HG03469 (cell line): ENCODE measurements at regions not wholly inside any gene's neighbourhood (a gene's known extent, or its start where the extent isn't known, plus 50 kb on each side); places are given as distances from the start of the nearest gene placed in this dataset.

Experiments
- ATAC-seq: cut with Tn5 transposase; IDR thresholded peaks from one replicate; pipeline ENCODE4 v1.9.1; 2021; ENCODE audit warnings: mild to moderate bottlenecking, moderate library complexity, moderate number of reproducible peaks; ENCODE audit not compliant: unreplicated experiment

DNA sequence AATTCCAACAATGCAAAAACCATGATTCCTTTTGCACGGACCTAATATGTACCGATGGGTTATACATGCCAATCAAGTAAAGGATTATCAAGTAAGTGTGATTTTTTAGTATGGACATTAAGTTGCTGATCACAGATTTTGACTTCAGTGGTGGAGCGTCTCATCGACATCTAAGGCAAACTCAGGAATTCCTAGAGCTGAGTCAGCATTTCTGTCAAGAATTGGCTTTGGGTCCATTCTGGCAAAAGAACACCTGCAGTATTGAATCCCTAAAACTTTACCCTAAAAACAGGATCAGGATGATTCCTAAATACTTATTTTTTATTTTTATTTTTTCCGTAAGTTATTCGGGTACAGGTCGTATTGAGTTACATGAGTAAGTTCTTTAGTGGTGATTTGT, 83.6 kb downstream of the HPGD start:
- ATAC-seq, result no peak

DNA sequence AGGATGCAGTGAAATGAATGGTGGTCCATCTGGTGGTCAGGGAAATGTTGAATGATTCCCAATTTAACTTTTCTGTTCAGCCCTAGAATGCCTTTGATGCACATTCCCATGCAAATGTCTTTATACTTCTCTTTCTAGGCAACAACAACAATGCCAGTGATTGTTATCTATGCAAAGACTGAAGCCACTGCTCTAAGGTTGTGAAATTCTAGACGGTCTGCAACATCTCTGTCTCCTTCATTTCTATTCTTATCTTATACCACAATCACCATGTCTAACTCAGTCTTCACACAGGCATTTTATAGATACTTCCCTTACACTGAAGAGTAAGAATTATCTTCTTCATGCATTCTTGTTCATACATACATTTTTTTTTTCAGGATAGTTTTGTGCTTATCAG, 84.5 kb downstream of the HPGD start:
- ATAC-seq, result no peak

DNA sequence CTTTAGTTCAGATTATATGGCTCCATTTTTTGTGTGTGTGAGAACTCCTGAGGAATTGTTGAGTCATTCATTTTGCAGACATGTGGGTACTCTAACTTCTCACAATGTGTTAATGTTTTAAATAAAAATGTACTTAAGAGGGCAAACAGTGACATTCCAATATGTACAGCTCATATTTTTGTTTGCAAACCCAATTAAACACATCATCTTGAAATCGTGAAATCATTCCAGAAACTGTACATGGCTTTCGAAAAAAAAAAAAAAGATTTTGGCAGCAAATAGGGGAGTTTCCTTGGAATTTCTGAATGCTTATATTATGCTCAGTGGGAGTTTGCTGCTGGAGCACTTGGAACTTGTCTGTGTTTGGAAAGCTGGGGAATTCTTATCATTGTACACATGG, 85.0 kb downstream of the HPGD start:
- no peak for ATAC-seq

DNA sequence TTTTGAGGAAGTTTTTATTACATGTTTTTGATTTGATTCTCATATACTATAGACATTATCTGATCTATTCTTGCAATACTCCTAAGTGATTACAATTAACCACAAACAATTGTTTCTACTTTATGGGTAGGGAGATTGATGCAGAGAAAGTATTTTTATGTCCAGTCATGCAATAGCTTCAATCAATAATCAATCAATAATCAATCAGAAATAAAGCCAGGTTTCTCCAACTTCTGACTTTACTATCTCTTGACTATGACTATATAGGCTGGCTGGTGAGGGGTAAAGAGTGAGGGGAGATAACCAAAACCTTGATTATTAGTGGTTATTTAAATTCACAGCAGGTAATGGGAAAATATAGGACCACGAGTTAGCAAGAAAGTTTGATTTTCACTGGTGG, 85.9 kb downstream of the HPGD start:
- no peak for ATAC-seq

DNA sequence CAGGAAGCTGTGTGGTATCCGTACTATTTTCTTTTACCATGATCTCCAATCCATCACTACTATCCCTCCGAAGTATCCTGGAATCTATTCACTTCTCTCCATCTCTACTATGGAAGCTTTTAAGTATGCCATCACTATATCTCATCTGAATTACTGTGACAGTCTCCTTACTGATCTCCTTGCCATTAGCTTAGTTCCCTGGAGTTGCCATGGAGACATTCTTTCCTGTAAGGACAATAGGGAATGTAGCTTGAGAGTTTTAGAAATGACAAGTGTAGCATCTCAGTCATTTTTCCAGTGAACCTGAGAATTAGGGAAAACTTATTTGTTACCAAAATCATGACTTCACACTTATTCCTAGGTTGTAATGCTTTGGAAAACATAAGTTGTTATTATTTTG, 86.3 kb downstream of the HPGD start:
- no peak for ATAC-seq

DNA sequence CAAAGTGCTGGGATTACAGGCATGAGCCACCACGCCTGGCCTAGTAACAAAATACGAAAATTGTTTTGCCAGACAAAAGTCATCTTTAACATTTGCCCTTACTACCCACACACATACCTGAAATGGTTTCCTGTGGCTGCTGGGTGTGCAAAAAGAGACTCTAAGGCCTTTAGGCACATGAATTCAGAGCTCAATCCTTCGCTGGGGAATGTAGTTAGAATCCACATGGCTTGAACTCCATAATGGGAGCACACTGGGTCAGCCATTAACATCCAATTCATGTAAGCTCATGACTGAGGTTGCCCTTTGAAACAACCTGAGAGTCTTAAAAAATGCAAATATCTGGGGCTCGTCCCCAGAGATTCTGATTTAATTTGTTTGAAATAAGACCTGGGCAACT, 87.8 kb downstream of the HPGD start:
- ATAC-seq, result no peak

DNA sequence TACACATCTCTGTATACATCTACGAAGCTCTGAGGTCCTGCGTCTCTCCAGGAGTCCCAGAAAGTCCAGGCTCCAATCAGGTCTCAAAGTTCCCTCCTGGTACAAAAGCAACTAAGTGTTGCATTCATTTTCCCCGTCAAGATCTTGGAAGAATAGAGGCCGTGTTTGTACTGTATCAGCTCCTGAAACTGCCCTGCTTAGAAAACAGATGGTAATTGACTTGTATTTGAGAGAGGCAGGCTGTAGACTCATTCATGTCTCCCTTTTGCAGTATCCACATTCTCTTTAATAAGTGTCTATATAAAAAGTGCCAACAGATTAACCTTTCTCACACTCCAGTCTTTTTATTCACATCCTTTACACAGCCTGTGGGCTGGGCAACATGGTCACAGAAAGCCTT, 91.7 kb downstream of the HPGD start:
- no peak for ATAC-seq

DNA sequence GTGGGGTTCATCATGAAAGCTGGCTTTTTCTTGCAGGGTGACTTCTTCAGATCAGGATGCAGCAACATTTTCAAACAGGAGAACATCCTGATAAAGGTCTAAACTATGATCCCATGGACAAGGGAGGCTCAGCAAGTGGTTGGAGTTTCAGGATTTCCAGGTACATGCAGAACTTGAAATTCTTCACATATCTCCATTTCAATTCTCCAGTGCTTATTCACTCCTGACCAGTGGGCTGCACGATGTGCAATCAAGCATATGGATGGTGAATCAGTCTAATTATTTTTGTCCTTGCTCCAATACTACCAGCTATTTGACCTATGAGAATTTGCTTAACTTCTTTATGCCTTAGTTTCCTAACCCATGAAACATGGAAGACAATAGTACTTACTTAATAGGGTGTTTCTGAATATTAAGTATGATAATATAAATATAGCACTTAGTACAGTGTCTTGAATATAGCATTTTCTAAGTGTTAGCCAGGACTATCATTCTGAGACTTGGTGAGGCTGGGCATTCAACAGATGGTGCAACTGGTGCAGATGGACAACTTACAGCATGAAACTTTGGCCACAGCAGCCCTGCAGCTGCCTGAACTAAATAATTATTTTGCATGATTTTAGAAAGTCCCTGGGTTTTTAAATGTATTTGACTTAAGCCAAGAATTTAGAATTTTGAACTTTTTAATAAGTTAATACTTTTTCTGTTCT, 92.4 kb downstream of the HPGD start:
- ATAC-seq, result no peak

DNA sequence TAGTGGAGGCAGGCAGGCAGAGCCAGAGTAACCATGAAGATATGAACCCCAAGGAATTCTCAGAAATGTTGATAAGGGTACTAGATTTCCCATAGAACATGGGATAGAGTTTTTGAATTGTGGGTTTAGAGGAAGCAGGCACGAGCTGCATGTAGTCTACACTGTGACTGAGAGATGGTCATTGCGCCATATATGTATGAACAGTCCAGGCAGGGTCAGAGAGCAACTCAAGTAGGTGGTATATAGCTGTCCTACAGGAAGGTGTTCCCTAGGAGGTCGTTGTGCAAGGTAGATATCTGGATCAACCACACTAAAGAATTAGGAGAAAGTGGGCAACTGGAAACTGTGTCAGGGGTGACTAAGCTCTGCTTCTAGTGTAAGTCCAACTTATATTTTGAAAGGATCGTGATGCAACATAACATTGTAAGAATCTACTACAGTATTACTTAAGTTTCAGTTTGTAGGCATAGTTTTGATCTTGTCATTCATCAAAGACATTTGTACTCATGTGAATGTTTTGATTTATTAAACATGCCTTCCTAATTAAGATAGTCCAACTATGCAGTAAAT, 94.6 kb downstream of the HPGD start:
- no peak for ATAC-seq

DNA sequence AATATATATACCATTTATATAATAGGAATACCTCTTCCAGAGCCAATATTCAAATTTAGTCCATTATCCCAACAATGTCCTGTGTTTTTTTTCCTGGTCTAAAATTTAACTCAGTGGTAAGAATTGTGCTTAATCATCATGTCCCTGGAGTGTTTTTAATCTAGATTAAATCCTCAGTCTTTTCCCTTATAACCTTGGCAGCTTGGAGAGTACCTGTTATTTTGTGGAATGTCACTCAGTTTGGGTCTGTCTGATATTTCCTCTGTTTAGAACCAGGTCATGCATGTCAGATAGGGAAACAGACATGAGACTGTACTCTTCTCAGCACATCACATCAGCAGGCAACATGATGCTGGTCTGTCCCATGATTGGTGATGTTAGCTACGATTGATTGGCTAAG, 96.6 kb downstream of the HPGD start:
- no peak for ATAC-seq

DNA sequence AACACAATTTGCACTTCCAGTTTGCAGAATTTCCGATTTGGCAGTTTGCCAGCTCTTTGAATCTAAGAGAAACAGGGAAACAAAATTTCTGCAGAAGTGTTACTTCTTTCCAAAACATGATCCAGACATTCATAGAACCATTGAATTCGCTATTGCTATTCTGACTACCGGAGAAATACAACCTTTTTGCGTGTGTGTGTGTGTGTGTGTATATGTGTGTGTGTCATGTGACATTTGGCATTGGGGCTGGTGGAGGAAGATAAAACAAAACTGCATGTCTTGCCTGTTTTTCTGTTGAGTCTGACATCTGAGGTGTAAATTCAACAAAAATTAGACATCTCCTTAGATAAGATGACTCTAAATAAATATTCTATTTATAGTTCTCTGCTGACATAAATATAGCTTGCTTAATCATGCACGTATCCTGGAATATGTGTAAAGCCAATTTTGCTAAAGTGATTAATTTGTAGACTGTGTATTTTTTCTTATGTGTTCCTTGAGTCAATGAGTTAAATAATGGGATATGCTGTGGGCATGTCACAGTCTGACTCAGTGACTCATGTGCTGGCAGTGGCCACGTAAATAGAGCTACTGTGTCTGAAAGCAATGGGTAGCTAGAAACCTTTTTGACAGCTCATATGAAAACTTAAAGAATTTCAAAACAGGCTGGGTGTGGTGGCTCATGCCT, 98.9 kb downstream of the HPGD start:
- ATAC-seq, result peak; percentile 68

DNA sequence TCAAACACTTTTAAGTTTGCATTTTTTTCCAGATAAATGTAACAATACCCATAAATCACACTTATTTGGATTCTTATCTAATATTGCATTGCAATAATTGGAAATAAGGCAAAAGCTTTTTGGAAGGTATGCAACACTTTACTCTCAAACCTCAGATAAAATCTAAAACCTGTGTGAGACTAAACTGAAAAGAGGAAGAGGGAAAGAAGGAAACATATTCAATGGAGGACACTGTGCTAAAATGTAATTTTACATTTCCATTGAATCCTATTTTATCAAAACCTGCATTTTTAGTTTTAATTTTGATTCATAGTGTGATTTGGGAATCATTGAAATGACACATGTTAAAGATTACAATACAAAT, 99.4 kb downstream of the HPGD start:
- ATAC-seq, result no peak

DNA sequence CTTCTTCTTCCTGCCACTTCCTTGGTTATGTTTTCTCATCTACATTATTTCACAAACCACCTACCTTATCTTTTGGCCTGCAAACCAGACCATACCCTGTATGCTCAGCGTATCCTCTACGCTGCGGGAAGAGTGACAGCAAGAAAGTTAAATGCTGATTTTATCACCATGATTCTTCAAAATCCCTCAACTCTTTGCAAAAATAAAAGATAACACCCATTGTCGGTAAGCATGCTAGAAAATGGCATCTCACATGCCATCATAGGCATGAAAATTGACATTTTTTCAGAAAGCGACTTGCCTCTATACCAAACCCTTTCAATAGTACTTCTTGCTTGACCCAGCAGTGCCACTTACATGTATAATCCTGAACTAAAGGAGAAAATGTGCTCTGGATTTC, 102.0 kb downstream of the HPGD start:
- ATAC-seq, result no peak

DNA sequence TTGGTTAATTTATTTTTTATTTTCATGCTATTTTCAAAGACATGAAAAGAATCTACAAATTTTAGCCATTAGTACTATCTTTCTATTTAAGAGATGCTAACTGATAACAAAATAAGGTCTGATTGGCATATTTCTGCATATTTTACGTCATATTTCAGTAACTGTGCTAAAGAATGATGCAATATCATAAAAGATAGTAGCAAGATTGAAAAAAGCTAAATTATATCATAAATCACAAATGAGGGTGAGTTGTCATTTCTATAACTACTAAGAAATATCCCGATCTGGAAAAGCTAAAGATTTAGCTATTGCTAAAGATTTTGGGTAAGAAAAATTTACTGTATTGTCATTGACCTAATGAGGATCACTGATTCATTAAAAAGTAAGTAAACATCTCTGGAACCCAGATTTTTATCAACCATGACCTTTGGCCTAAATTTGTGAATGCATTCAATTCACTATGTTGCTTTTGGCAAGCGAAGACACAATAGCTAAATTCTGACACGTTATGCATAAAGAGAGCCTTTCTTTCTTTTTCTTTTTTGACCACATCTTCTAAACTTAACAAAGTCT, 103.6 kb downstream of the HPGD start:
- no peak for ATAC-seq

DNA sequence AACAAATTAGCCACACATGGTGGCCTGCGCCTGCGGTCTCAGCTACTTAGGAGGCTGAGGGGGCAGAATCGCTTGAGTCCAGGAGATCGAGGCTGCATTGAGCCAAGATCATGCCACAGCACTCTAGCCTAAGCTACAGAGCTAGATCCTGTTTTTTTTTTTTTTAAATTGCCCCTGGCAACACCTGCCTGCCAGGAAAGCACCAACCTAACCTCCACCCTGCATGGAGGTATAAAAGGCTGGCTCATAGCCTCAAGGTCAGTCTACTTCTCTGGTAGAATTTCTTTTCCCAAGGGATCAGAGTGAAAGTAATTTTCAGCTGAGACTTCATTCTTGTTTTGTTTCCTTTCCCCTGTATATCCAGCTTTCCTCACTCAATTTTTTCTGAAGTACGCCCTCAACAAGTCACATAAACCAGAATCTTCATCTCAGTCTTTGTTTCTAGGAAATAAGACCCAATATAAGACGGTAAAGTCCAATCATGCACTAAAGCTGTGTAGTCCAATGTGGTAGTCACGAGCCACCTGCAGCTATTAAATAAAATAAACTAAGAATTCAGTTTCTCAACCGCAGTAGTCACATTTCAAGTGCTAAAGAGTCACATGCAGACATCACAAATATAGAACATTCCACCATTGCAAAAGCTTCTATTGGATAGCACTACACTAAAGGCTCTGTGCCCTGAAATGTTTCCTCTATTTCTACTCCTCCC, 113.3 kb downstream of the HPGD start:
- ATAC-seq, result no peak

DNA sequence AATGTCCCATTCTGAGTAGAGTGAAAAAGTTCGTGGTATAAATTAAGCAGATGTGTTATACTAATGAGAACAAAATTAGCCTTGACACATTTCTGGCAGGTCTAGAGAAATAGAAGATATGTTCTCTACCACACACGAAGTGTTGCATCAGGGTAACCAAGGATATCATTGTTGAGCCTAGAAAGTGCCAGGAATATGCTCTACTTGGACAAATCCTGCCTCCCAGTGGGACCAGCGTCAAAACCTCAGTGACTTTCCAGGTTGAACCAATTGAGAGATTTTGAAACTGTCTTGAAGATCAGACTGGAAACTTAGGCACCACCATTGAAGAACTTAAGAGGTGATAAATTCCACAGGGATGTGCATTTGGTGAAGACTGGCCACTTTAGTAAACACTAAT, 115.9 kb downstream of the HPGD start:
- no peak for ATAC-seq

DNA sequence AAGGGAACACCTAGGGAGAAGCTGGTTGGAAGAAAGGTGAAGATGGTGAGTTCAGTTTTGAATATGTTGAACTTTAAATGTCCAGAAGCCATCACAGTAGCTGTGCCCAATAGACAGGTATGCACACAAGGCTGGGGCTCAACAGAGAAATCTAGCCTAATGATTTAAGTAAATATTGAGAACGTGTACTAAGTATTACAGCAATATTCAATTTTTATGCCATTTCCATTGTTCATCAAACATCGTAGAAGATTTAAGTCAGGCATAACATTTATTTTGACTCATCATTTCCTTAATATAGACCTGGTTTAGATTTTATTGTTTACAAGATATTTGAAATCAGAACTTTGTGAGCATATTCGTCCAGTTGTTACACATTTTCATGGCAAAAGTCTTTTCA, 116.4 kb downstream of the HPGD start:
- ATAC-seq, result no peak

DNA sequence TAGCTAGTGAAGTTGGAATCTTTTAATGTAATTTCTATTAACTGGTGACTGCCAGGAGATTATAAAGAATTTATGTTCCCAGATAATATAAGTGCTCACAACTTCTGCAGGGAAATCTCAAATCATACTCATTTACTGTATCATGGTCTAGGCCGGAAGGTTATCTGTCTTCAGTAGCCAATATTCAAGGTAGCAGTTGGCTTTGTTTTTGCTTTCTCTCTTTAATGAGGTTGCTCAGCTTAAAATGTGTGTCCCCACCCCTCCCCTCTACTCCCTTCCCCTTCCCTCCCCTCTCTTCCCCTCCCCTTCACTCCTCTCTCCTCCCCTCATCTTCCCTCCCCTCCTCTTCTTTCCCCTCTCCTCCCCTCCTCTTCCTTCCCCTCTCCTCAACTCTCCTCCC, 117.6 kb downstream of the HPGD start:
- ATAC-seq, result no peak

DNA sequence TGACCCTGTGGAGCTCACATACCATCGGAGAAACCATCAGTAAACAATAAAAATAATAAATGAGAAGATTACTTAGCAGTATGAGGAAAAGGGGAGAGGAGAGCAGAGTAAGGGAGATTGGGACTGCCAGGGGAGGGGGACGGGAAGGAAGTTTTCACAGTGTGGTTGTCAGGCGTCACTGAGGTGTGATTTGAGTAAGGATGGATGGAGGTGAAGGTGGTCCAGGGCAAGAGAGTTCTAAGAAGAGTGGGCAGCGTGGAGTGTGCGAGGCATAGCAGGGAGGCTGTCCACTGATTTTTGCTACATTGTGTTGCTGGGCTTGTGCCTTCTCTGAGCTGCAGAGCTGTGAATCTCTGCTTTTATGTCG, 119.1 kb downstream of the HPGD start:
- no peak for ATAC-seq

DNA sequence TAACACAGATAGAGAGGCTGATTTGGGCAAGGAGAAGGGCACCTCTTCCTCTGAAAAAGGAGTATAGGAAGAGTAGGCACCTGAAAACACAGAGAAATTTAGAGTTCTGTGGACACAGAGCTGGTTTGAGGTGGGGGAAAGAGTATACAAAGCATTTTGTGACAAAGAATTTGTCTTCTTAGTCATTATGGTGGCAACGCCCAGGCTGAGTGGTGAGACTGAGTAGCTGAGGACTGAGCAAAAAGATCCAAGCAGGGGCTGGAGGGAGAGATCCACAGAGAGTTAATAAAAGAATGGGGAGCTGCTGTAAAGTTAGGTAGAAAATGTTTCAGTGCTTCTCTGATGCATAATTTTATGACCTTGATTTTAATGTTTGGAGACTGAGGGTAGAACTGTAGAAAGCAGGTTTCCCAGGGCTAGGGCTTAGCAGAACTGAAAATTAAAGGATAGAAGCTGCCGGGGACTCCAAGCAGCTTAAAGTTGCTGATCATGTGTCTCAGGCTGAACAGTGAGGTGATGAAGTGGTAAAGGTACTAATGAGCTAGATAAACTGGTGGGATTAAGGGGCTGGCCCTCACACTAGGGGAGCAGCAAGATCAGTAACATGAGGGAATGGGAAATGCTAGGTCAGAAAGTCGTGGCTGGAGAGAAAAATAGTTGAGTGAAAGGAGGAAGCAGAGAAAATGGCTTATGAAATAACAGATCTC, 118.9 kb downstream of the CEP44 start:
- ATAC-seq, result no peak

DNA sequence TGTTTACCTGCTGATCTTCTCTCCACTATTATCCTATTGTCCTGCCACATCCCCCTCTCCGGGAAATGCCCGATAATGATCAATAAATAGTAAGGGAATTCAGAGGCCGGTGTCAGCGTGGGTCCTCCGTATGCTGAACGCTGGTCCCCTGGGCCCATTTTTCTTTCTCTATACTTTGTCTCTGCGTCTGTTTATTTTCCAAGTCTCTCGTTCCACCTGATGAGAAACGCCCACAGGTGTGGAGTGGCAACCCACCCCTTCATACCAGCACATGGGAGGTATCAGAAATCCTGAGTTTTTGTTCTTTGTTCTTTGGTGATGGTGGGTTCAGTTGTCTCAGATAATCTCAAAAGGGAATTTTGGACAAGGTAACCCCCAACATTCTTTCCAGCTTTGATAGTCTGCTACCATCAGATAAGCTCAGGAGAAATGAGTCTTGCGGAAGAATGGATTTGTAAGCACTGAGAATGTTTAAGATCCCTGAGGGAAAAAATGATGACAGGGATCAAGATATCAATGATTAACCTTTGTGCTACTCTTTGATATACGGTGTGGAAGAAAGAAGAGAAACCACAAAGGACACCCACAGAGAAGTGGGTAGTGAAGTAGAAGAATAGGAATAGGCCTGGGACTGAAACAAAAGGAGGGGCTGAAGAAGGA, 117.9 kb downstream of the CEP44 start:
- ATAC-seq, result no peak
